ENCODE measurements at regions not wholly inside any gene's neighbourhood (a gene's known extent, or its start where the extent isn't known, plus 50 kb on each side); places are given as distances from the start of the nearest gene placed in this dataset.

DNA sequence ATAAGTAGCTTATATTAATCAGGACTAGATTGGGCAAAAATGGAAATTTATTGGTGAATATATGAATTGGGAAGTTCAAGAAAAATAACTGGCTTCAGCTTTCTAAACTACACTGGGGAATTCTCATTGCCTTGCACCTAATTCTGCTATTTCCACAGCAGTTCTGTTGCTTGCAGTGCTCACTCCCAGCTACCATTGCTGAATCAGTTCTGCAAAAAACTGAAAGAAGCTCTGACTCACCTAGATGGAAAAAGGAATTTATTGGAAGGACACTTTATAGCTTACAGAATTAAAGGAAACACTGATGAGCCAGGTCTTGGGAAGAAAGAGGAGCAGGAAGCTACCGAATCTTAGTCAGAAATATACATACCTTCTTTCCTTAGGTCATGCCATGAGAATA, 60.3 kb upstream of the ACVR1 start:
- TF ChIP-seq GABPA (IDR thresholded peaks at IDR 0.05; ENCODE audit: low read depth) (no peak), SPI1 (IDR thresholded peaks at IDR 0.05; ENCODE audit: borderline replicate concordance, low read depth) (no peak), CTCF (IDR thresholded peaks at IDR 0.05; ENCODE audit: insufficient read depth, low read length) (no peak), POLR2AphosphoS5 (IDR thresholded peaks at IDR 0.05; ENCODE audit: low read depth) (no peak)
- TF ChIP-seq, protein P1, sequence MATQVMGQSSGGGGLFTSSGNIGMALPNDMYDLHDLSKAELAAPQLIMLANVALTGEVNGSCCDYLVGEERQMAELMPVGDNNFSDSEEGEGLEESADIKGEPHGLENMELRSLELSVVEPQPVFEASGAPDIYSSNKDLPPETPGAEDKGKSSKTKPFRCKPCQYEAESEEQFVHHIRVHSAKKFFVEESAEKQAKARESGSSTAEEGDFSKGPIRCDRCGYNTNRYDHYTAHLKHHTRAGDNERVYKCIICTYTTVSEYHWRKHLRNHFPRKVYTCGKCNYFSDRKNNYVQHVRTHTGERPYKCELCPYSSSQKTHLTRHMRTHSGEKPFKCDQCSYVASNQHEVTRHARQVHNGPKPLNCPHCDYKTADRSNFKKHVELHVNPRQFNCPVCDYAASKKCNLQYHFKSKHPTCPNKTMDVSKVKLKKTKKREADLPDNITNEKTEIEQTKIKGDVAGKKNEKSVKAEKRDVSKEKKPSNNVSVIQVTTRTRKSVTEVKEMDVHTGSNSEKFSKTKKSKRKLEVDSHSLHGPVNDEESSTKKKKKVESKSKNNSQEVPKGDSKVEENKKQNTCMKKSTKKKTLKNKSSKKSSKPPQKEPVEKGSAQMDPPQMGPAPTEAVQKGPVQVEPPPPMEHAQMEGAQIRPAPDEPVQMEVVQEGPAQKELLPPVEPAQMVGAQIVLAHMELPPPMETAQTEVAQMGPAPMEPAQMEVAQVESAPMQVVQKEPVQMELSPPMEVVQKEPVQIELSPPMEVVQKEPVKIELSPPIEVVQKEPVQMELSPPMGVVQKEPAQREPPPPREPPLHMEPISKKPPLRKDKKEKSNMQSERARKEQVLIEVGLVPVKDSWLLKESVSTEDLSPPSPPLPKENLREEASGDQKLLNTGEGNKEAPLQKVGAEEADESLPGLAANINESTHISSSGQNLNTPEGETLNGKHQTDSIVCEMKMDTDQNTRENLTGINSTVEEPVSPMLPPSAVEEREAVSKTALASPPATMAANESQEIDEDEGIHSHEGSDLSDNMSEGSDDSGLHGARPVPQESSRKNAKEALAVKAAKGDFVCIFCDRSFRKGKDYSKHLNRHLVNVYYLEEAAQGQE (IDR thresholded peaks at IDR 0.05; ENCODE audit: insufficient replicate concordance, low read depth) = no peak
- H3K27ac ChIP-seq (replicated peaks) = no peak overlapping the region
- DNase-seq (ENCODE audit: low read depth in 1 of 2, low spot score in 1 of 2) = no peak
- H3K27me3 ChIP-seq (ENCODE audit: insufficient read depth, poor library complexity, severe bottlenecking) = no peaks in the 10 kb centered on the region
- H3K4me3 ChIP-seq (replicated peaks; ENCODE audit: insufficient read depth, low read length) = no peak overlapping the region

- TF ChIP-seq GABPA (IDR thresholded peaks at IDR 0.05; ENCODE audit: low read depth) = no peak
- no peak for TF ChIP-seq SPI1 (IDR thresholded peaks at IDR 0.05; ENCODE audit: borderline replicate concordance, low read depth)
- TF ChIP-seq CTCF (IDR thresholded peaks at IDR 0.05; ENCODE audit: insufficient read depth, low read length) = no peak
- TF ChIP-seq, protein P1 (IDR thresholded peaks at IDR 0.05; ENCODE audit: insufficient replicate concordance, low read depth) = no peak
- TF ChIP-seq POLR2AphosphoS5 (IDR thresholded peaks at IDR 0.05; ENCODE audit: low read depth) = no peak
- no peak for DNase-seq (ENCODE audit: low read depth in 1 of 2, low spot score in 1 of 2)
- no peak overlapping the region for H3K27ac ChIP-seq (replicated peaks)
- H3K4me3 ChIP-seq (replicated peaks; ENCODE audit: insufficient read depth, low read length) = no peak overlapping the region
- H3K27me3 ChIP-seq (ENCODE audit: insufficient read depth, poor library complexity, severe bottlenecking) = no peaks in the 10 kb centered on the region
Measured at GRCh38 chr2:157935378-157935906, 59.3 kb upstream of the ACVR1 start.

GRCh38 chr2:157934684-157935377, 58.7 kb upstream of the ACVR1 start:
- Histone ChIP-seq H3K27ac (replicated peaks) (no peak overlapping the region), H3K4me3 (replicated peaks; ENCODE audit: insufficient read depth, low read length) (no peak overlapping the region), H3K27me3 (ENCODE audit: insufficient read depth, poor library complexity, severe bottlenecking) (no peaks in the 10 kb centered on the region)
- TF ChIP-seq CTCF (IDR thresholded peaks at IDR 0.05; ENCODE audit: insufficient read depth, low read length) (no peak), GABPA (IDR thresholded peaks at IDR 0.05; ENCODE audit: low read depth) (no peak), SPI1 (IDR thresholded peaks at IDR 0.05; ENCODE audit: borderline replicate concordance, low read depth) (no peak), POLR2AphosphoS5 (IDR thresholded peaks at IDR 0.05; ENCODE audit: low read depth) (no peak)
- TF ChIP-seq, protein P1 (IDR thresholded peaks at IDR 0.05; ENCODE audit: insufficient replicate concordance, low read depth) = no peak
- DNase-seq (ENCODE audit: low read depth in 1 of 2, low spot score in 1 of 2) = no peak

All from HL-60 (cell line).